GM18868 (cell line): ENCODE measurements at regions not wholly inside any gene's neighbourhood (a gene's known extent, or its start where the extent isn't known, plus 50 kb on each side); places are given as distances from the start of the nearest gene placed in this dataset.

Source experiments
- ATAC-seq: cut with Tn5 transposase; IDR thresholded peaks from one replicate; pipeline ENCODE4 v1.9.1; 2021; ENCODE audit warnings: mild to moderate bottlenecking, moderate library complexity; ENCODE audit not compliant: unreplicated experiment

GRCh38 chr2:16117791-16118610 is 177.7 kb downstream of the MYCN start:
- no peak for ATAC-seq

GRCh38 chr2:16117021-16117700 is 176.8 kb downstream of the MYCN start:
- no peak for ATAC-seq

GRCh38 chr2:16115881-16116830 is 175.8 kb downstream of the MYCN start:
- no peak for ATAC-seq

- ATAC-seq: no peak
Observed at GRCh38 chr2:16115291-16115690, 174.9 kb downstream of the MYCN start.

- ATAC-seq: no peak
Observed at GRCh38 chr2:16114836-16115235, 174.5 kb downstream of the MYCN start.

GRCh38 chr2:16114070-16114469 is 173.7 kb downstream of the MYCN start:
- ATAC-seq: no peak

GRCh38 chr2:16113568-16113967 is 173.2 kb downstream of the MYCN start:
- no peak for ATAC-seq

GRCh38 chr2:16112972-16113560 is 172.7 kb downstream of the MYCN start:
- no peak for ATAC-seq

GRCh38 chr2:16112251-16112971 is 172.1 kb downstream of the MYCN start:
- ATAC-seq: no peak

- no peak for ATAC-seq
Observed at GRCh38 chr2:16111838-16112210, 171.5 kb downstream of the MYCN start.

- no peak for ATAC-seq
Observed at GRCh38 chr2:16109821-16110310, 169.5 kb downstream of the MYCN start.

GRCh38 chr2:16109368-16109820 is 169.0 kb downstream of the MYCN start:
- no peak for ATAC-seq

GRCh38 chr2:16107246-16107645 is 166.9 kb downstream of the MYCN start:
- ATAC-seq: no peak

- ATAC-seq: no peak
Observed at GRCh38 chr2:16106619-16107018, 166.3 kb downstream of the MYCN start.

GRCh38 chr2:16105669-16106281 is 165.4 kb downstream of the MYCN start:
- no peak for ATAC-seq

GRCh38 chr2:16104949-16105668 is 164.8 kb downstream of the MYCN start:
- no peak for ATAC-seq

- no peak for ATAC-seq
Observed at GRCh38 chr2:16104315-16104948, 164.1 kb downstream of the MYCN start.

- no peak for ATAC-seq
Observed at GRCh38 chr2:16103614-16104314, 163.4 kb downstream of the MYCN start.
